WI38 (cell line): ENCODE measurements at regions not wholly inside any gene's neighbourhood (a gene's known extent, or its start where the extent isn't known, plus 50 kb on each side); places are given as distances from the start of the nearest gene placed in this dataset.
"Not testable (repeated sequence)": the region's sequence is repeated elsewhere in the genome, so short reads cannot be mapped to it uniquely, and the experiment has no call there.

ENCODE experiments used
- H3K4me3 ChIP-seq: 2 replicates; pipeline ENCODE4 v1.5.1; 2011; ENCODE audit warnings: low read depth, mild to moderate bottlenecking, control low read depth, low read length
- CTCF ChIP-seq: IDR thresholded peaks from 2 replicates; pipeline ENCODE4 v1.5.1; 2012; ENCODE audit warnings: low read depth, mild to moderate bottlenecking, control low read depth, low read length

- H3K4me3 ChIP-seq: no peak overlapping the region
- TF ChIP-seq CTCF: no peak
These were observed 141.0 kb upstream of the ALG10B start for GRCh38 chr12:38175538-38175937.

- not testable (repeated sequence) for H3K4me3 ChIP-seq
These were observed 133.0 kb upstream of the ALG10B start for GRCh38 chr12:38183617-38184016.

GRCh38 chr12:38197286-38197685 is 119.3 kb upstream of the ALG10B start:
- not testable (repeated sequence) for H3K4me3 ChIP-seq

- no peak overlapping the region for H3K4me3 ChIP-seq
- TF ChIP-seq CTCF: no peak
These were observed 114.9 kb upstream of the ALG10B start for GRCh38 chr12:38201461-38202276.

- TF ChIP-seq CTCF: no peak
- H3K4me3 ChIP-seq: no peak overlapping the region
These were observed 111.7 kb upstream of the ALG10B start for GRCh38 chr12:38204831-38205230.

- no peak overlapping the region for H3K4me3 ChIP-seq
- no peak for TF ChIP-seq CTCF
These were observed 94.6 kb upstream of the ALG10B start for GRCh38 chr12:38222011-38222410.

GRCh38 chr12:38238328-38238727 is 78.2 kb upstream of the ALG10B start:
- not testable (repeated sequence) for H3K4me3 ChIP-seq

GRCh38 chr12:38253778-38254177 is 62.8 kb upstream of the ALG10B start:
- no peak overlapping the region for H3K4me3 ChIP-seq
- no peak for TF ChIP-seq CTCF

GRCh38 chr12:38258411-38258810 is 58.2 kb upstream of the ALG10B start:
- H3K4me3 ChIP-seq: no peak overlapping the region
- TF ChIP-seq CTCF: no peak
